Liver (tissue), 8 donors: ENCODE measurements at regions not wholly inside any gene's neighbourhood (a gene's known extent, or its start where the extent isn't known, plus 50 kb on each side); places are given as distances from the start of the nearest gene placed in this dataset.

Source experiments
- DNase-seq: peaks from one replicate; pipeline ENCODE4 v3.0.0-alpha.2; 2017; ENCODE audit warnings: low spot score
- H3K27ac ChIP-seq, 2 donors: one replicate each; pipeline ENCODE4 v1.7.0; 2013; ENCODE audit warnings: inconsistent platforms in 2 of 2, low read length in 2 of 2, control low read depth in 1 of 2, low read depth in 1 of 2, mild to moderate bottlenecking in 1 of 2
- H3K27me3 ChIP-seq, 4 donors: one replicate each; pipeline versions ENCODE4 v1.6.1 to v1.7.0; 2013; ENCODE audit warnings: low read length in 3 of 4, inconsistent platforms in 1 of 4, mild to moderate bottlenecking in 1 of 4, moderate library complexity in 1 of 4; ENCODE audit not compliant: control insufficient read depth in 4 of 4, insufficient read depth in 4 of 4
- H3K36me3 ChIP-seq, 4 donors: one replicate each; pipeline versions ENCODE4 v1.6.1 to v1.7.0; 2013; ENCODE audit warnings: low read length in 3 of 4, mild to moderate bottlenecking in 3 of 4, low read depth in 1 of 4, moderate library complexity in 1 of 4; ENCODE audit not compliant: control insufficient read depth in 4 of 4, insufficient read depth in 3 of 4
- H3K4me1 ChIP-seq, 4 donors: one replicate each; pipeline versions ENCODE4 v1.6.1 to v1.7.0; 2013; ENCODE audit warnings: low read length in 3 of 4, mild to moderate bottlenecking in 3 of 4, moderate library complexity in 1 of 4; ENCODE audit not compliant: control insufficient read depth in 4 of 4, insufficient read depth in 4 of 4
- H3K4me3 ChIP-seq, 3 donors: one replicate each; pipeline versions ENCODE4 v1.6.1 to v1.7.0; 2013; ENCODE audit warnings: low read length in 3 of 3, control low read depth in 1 of 3, low read depth in 1 of 3, mild to moderate bottlenecking in 1 of 3
- H3K9ac ChIP-seq, 2 donors: one replicate each; pipeline ENCODE4 v1.7.0; 2013; ENCODE audit warnings: low read length in 2 of 2, mild to moderate bottlenecking in 2 of 2, moderate library complexity in 2 of 2, control low read depth in 1 of 2, low read depth in 1 of 2
- H3K9me3 ChIP-seq, 4 donors: one replicate each; pipeline versions ENCODE4 v1.6.1 to v1.7.0; 2013; ENCODE audit warnings: low read length in 3 of 4; ENCODE audit not compliant: control insufficient read depth in 4 of 4
- EGR1 ChIP-seq, 2 donors: IDR thresholded peaks; 2 replicates each; pipeline ENCODE4 v1.6.1; 2016 to 2018; ENCODE audit warnings: antibody characterized with exemption in 2 of 2, low read depth in 2 of 2
- FOXA1 ChIP-seq: IDR thresholded peaks from 2 replicates; pipeline ENCODE4 v1.6.1; 2016; ENCODE audit warnings: antibody characterized with exemption
- FOXA2 ChIP-seq: IDR thresholded peaks from 2 replicates; pipeline ENCODE4 v1.6.1; 2016; ENCODE audit warnings: antibody characterized with exemption
- GABPA ChIP-seq, 2 donors: IDR thresholded peaks in 1 of 2; conservative IDR thresholded peaks in 1 of 2; 2 replicates each; pipeline ENCODE4 v1.6.1; 2016; ENCODE audit warnings: antibody characterized with exemption in 2 of 2, mild to moderate bottlenecking in 1 of 2, moderate library complexity in 1 of 2
- HNF4A ChIP-seq, 2 donors: conservative IDR thresholded peaks; 2 replicates each; pipeline ENCODE4 v1.6.1; 2016; ENCODE audit warnings: antibody characterized with exemption in 2 of 2, mild to moderate bottlenecking in 2 of 2
- HNF4G ChIP-seq: IDR thresholded peaks from 2 replicates; pipeline ENCODE4 v1.6.1; 2016; ENCODE audit warnings: antibody characterized with exemption
- JUND ChIP-seq, 2 donors: IDR thresholded peaks; 2 replicates each; pipeline ENCODE4 v1.6.1; 2016; ENCODE audit warnings: antibody characterized with exemption in 2 of 2
- NR2F2 ChIP-seq: IDR thresholded peaks from 2 replicates; pipeline ENCODE4 v1.6.1; 2016; ENCODE audit warnings: antibody characterized with exemption
- RAD21 ChIP-seq, 2 donors: IDR thresholded peaks; 2 replicates each; pipeline ENCODE4 v1.6.1; 2016; ENCODE audit warnings: antibody characterized with exemption in 2 of 2, mild to moderate bottlenecking in 2 of 2
- RXRA ChIP-seq, 2 donors: IDR thresholded peaks; 2 replicates each; pipeline ENCODE4 v1.6.1; 2017 to 2018; ENCODE audit warnings: antibody characterized with exemption in 2 of 2, mild to moderate bottlenecking in 1 of 2
- SP1 ChIP-seq: IDR thresholded peaks from 2 replicates; pipeline ENCODE4 v1.6.1; 2018; ENCODE audit warnings: antibody characterized with exemption, mild to moderate bottlenecking
- TAF1 ChIP-seq: conservative IDR thresholded peaks from 2 replicates; pipeline ENCODE4 v1.6.1; 2016; ENCODE audit warnings: antibody characterized with exemption, mild to moderate bottlenecking
- YY1 ChIP-seq: IDR thresholded peaks from 2 replicates; pipeline ENCODE4 v1.6.1; 2016; ENCODE audit warnings: antibody characterized with exemption, mild to moderate bottlenecking
- WGBS: extraction: QIAGEN DNeasy Blood & Tissue Kit; methylation state at CpG from one replicate; pipeline ENCODE4 v1.1.7; 2013; 5-methylcytosine and 5-hydroxymethylcytosine counted together
- TF ChIP-seq, protein P1 (sequence below): fragments of 150-350 bp; IDR thresholded peaks from 2 replicates; pipeline ENCODE4 v1.5.1; 2017; ENCODE audit warnings: improper control_type of control experiment, low read depth, low read length; ENCODE audit not compliant: missing input control
- TF ChIP-seq, protein P2 (sequence below): IDR thresholded peaks from 2 replicates; pipeline ENCODE4 v1.6.1; 2016; ENCODE audit warnings: antibody characterized with exemption
- TF ChIP-seq, protein P3 (sequence below): IDR thresholded peaks from 2 replicates; pipeline ENCODE4 v1.6.1; 2016; ENCODE audit warnings: antibody characterized with exemption
- TF ChIP-seq, protein P4 (sequence below): IDR thresholded peaks from 2 replicates; pipeline ENCODE4 v1.6.1; 2016; ENCODE audit warnings: antibody characterized with exemption, mild to moderate bottlenecking
- TF ChIP-seq, protein P5 (sequence below): IDR thresholded peaks from 2 replicates; pipeline ENCODE4 v1.6.1; 2016; ENCODE audit warnings: antibody characterized with exemption
- donor health status: healthy.
- donor health status: healthy.
- donor health status: healthy.
- donor health status: healthy.
- donor health status: healthy.

DNA sequence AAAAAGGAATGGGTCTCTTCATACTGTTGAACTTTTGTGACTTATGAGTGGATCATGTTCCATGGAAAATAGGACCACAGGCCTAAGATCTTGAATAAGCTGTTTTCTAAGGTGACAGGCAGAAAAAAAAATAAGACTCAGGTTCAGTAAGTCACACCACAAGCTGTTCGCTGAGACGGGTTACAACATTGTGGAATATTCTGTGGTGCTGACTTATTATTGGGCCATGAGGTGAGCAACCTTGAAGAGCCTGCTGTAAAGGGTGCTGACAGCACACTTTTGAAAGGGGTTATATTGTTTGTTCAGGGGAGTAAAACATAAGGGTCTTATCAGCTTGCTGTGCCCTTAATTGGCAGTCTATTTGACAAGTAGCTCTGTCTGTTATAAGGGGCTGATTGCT is 439.8 kb upstream of the SLC14A2 start (continued):
- TF ChIP-seq, protein P1, sequence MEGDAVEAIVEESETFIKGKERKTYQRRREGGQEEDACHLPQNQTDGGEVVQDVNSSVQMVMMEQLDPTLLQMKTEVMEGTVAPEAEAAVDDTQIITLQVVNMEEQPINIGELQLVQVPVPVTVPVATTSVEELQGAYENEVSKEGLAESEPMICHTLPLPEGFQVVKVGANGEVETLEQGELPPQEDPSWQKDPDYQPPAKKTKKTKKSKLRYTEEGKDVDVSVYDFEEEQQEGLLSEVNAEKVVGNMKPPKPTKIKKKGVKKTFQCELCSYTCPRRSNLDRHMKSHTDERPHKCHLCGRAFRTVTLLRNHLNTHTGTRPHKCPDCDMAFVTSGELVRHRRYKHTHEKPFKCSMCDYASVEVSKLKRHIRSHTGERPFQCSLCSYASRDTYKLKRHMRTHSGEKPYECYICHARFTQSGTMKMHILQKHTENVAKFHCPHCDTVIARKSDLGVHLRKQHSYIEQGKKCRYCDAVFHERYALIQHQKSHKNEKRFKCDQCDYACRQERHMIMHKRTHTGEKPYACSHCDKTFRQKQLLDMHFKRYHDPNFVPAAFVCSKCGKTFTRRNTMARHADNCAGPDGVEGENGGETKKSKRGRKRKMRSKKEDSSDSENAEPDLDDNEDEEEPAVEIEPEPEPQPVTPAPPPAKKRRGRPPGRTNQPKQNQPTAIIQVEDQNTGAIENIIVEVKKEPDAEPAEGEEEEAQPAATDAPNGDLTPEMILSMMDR = no peak
- TF ChIP-seq FOXA1 (no peak), EGR1 (IDR thresholded peaks at IDR 0.05; ENCODE audit: low read depth in 2 of 2) (no peak), RAD21 (IDR thresholded peaks at IDR 0.05) (no peak)

DNA sequence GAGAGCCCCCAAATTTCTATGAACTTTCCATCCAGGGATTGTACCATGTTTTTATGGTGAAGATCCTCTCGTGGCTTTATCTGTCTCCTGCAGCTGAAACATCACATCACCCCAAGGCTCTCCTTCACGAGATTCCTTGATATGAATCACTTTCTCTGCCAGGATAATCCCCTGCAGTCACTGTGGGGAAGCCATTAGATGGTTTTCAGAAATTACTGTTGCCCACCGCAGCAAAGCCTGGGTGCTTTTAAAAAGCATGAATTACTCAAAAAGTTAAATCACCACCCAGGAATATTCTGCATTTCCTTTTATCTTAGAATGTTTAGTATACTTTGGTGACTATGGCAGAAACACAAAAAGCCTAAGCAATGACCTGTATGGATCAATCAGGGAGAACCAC is 428.4 kb upstream of the SLC14A2 start:
- DNase-seq = no peak
- Histone ChIP-seq H3K36me3 (no peaks in the 10 kb centered on the region), H3K9ac (no peak overlapping the region), H3K27me3 (no peaks in the 10 kb centered on the region), H3K4me1 (no peaks in the 10 kb centered on the region), H3K4me3 (no peak overlapping the region), H3K9me3 (no peaks in the 10 kb centered on the region), H3K27ac (no peak overlapping the region)
- WGBS = 66% methylated on average over 3 of the region's 3 CpGs
- TF ChIP-seq, protein P2, sequence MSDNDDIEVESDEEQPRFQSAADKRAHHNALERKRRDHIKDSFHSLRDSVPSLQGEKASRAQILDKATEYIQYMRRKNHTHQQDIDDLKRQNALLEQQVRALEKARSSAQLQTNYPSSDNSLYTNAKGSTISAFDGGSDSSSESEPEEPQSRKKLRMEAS = no peak
- no peak for TF ChIP-seq TAF1

DNA sequence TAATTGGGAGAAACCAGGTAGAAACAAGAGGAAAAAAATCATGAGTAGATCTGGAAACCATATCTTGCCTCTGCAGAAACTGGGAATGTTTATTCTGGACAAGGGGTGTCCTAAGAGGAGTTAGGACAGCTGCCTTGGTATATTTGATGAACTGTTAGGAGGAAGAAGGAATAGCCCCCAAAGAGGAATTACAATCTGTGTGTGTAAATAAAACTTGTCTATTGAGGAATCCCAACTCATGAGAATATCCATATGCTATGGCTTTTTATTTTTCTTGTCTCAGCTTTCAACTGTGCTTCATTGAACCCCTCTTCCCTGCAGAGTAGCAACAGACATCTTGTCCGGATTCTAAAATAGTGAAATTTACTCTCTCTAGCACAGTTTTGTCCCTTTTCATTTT is 423.5 kb upstream of the SLC14A2 start:
- Histone ChIP-seq H3K9me3 (no peaks in the 10 kb centered on the region), H3K4me1 (no peaks in the 10 kb centered on the region), H3K27ac (no peak overlapping the region), H3K27me3 (no peaks in the 10 kb centered on the region), H3K9ac (no peak overlapping the region), H3K4me3 (no peak overlapping the region), H3K36me3 (no peaks in the 10 kb centered on the region)
- DNase-seq = no peak
- TF ChIP-seq RAD21 (IDR thresholded peaks at IDR 0.05) (no peak), EGR1 (IDR thresholded peaks at IDR 0.05; ENCODE audit: low read depth in 2 of 2) (no peak), FOXA2 (no peak), GABPA (IDR thresholded peaks at IDR 0.05 in 1 of 2, conservative IDR thresholded peaks at IDR 0.05 in 1 of 2) (no peak), RXRA (IDR thresholded peaks at IDR 0.05) (no peak), YY1 (no peak), HNF4A (conservative IDR thresholded peaks at IDR 0.05) (no peak), FOXA1 (no peak), SP1 (no peak), NR2F2 (no peak), JUND (IDR thresholded peaks at IDR 0.05) (no peak), HNF4G (no peak), TAF1 (no peak)
- TF ChIP-seq, protein P3, sequence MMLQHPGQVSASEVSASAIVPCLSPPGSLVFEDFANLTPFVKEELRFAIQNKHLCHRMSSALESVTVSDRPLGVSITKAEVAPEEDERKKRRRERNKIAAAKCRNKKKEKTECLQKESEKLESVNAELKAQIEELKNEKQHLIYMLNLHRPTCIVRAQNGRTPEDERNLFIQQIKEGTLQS = no peak
- TF ChIP-seq, protein P1 = no peak
- TF ChIP-seq, protein P4, sequence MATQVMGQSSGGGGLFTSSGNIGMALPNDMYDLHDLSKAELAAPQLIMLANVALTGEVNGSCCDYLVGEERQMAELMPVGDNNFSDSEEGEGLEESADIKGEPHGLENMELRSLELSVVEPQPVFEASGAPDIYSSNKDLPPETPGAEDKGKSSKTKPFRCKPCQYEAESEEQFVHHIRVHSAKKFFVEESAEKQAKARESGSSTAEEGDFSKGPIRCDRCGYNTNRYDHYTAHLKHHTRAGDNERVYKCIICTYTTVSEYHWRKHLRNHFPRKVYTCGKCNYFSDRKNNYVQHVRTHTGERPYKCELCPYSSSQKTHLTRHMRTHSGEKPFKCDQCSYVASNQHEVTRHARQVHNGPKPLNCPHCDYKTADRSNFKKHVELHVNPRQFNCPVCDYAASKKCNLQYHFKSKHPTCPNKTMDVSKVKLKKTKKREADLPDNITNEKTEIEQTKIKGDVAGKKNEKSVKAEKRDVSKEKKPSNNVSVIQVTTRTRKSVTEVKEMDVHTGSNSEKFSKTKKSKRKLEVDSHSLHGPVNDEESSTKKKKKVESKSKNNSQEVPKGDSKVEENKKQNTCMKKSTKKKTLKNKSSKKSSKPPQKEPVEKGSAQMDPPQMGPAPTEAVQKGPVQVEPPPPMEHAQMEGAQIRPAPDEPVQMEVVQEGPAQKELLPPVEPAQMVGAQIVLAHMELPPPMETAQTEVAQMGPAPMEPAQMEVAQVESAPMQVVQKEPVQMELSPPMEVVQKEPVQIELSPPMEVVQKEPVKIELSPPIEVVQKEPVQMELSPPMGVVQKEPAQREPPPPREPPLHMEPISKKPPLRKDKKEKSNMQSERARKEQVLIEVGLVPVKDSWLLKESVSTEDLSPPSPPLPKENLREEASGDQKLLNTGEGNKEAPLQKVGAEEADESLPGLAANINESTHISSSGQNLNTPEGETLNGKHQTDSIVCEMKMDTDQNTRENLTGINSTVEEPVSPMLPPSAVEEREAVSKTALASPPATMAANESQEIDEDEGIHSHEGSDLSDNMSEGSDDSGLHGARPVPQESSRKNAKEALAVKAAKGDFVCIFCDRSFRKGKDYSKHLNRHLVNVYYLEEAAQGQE = no peak
- TF ChIP-seq, protein P5, sequence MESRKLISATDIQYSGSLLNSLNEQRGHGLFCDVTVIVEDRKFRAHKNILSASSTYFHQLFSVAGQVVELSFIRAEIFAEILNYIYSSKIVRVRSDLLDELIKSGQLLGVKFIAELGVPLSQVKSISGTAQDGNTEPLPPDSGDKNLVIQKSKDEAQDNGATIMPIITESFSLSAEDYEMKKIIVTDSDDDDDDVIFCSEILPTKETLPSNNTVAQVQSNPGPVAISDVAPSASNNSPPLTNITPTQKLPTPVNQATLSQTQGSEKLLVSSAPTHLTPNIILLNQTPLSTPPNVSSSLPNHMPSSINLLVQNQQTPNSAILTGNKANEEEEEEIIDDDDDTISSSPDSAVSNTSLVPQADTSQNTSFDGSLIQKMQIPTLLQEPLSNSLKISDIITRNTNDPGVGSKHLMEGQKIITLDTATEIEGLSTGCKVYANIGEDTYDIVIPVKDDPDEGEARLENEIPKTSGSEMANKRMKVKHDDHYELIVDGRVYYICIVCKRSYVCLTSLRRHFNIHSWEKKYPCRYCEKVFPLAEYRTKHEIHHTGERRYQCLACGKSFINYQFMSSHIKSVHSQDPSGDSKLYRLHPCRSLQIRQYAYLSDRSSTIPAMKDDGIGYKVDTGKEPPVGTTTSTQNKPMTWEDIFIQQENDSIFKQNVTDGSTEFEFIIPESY = no peak
- TF ChIP-seq, protein P2 = no peak
- WGBS = 90% methylated on average over 1 of the region's 1 CpG
